HT-29 (cell line): ENCODE measurements at regions not wholly inside any gene's neighbourhood (a gene's known extent, or its start where the extent isn't known, plus 50 kb on each side); places are given as distances from the start of the nearest gene placed in this dataset.
A peak's percentile ranks its signal among the peaks of the same experiment; 100 is the strongest.

ENCODE experiments used
- DNase-seq: peaks from one replicate; pipeline ENCODE4 v3.0.0-alpha.2; 2015; ENCODE audit warnings: low spot score

GRCh38 chr18:4639628-4640310, 184.7 kb upstream of the DLGAP1 start:
- DNase-seq = no peak

DNA sequence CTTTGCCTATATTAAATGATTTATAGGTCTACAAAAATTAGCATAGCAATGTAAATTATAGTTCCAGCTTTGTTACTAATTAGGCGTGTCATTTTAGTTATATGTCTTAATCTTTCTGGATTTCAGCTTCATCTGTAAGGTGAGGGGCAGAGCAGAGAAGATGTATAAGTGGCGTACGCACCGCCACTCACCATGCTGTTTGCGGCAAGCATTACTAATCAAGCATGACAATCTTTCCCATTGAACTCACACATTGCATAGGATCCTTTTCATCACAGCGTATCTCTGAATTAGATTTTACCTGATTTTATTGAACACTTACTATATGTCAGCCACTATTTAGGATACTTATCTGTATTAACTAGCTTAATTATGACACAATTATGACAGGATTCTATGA, 183.6 kb upstream of the DLGAP1 start:
- no peak for DNase-seq

GRCh38 chr18:4637876-4638275, 182.8 kb upstream of the DLGAP1 start:
- DNase-seq = no peak

GRCh38 chr18:4636967-4637366, 181.9 kb upstream of the DLGAP1 start:
- DNase-seq = peak; percentile 7

DNA sequence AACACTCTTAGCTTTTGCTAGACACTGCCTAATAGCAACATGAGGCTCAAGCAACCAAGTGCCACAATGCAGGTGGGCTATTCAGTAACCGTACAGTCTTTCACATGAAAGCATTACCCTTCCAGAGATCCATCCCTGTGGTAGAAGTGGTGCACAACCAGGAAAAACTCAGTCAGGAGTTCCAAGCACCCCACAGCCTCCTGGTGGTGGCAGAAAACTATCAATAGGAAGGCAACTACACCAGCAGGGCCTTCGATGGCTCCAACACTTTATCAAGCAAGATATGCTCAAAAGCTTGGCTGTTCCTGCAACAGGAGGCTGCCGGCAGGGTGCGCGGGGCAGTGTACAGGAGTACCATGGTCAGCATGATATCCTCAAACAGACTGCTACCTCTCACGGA, 176.1 kb upstream of the DLGAP1 start:
- DNase-seq = peak; percentile 7

- no peak for DNase-seq
These were observed 150.1 kb upstream of the DLGAP1 start for GRCh38 chr18:4605212-4605611.

DNA sequence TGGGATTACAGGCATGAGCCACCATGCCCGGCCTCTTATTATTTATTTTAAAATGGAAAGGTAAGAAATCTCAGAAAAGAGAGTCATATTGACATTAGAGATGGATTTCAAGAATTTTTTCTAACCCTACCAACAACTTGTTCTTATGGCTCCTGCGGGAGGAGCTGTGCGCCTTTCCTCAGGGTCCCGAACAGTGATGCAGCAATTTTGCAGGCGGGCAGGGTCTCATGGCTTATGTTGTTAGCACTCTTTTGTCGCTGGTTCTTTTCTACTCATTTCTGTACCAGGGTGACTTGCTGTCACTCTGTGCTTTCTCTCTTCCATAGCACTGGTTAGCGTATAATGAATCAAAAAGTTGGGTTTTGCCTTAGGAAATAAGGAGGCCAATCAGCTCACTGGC, 148.8 kb upstream of the DLGAP1 start:
- no peak for DNase-seq

- peak; percentile 19 for DNase-seq
These were observed 144.2 kb upstream of the DLGAP1 start for GRCh38 chr18:4599312-4599711.

- DNase-seq = no peak
These were observed 142.2 kb upstream of the DLGAP1 start for GRCh38 chr18:4597301-4597700.

DNA sequence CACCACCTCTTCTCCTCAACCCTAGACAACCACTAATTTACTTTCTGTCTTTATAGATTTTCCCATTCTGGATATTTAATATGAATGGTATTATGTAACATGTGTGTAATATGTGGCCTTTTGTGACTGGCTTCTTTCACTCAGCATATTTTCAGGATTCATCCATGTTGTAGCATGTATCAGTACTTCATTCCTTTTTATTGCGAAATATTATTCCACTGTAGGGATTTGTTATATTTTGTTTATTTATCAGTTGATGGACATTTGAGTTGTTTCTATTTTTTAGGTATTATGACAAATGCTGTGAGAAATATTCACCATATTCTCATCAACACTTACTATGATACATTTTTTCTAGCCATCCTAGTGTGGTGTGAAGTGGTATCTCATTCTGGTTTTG, 138.8 kb upstream of the DLGAP1 start:
- no peak for DNase-seq

DNA sequence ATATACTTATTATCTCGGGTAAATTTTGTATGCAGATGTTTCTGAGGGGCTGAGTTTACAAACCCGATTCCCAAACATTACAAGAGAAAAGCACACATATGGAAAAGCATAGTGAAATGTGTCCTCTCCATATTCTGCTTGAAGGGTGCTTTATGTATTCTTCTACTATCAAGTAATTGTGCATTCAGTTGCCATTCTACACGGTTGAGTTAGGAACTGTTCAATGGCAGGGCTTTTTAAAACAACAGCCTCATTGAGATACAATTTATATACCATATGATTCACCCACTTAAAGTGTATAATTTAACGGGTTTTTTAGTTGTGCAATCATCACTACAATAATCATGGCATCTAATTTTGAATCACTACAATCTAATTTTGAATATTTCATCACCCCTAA, 138.4 kb upstream of the DLGAP1 start:
- DNase-seq = no peak

DNA sequence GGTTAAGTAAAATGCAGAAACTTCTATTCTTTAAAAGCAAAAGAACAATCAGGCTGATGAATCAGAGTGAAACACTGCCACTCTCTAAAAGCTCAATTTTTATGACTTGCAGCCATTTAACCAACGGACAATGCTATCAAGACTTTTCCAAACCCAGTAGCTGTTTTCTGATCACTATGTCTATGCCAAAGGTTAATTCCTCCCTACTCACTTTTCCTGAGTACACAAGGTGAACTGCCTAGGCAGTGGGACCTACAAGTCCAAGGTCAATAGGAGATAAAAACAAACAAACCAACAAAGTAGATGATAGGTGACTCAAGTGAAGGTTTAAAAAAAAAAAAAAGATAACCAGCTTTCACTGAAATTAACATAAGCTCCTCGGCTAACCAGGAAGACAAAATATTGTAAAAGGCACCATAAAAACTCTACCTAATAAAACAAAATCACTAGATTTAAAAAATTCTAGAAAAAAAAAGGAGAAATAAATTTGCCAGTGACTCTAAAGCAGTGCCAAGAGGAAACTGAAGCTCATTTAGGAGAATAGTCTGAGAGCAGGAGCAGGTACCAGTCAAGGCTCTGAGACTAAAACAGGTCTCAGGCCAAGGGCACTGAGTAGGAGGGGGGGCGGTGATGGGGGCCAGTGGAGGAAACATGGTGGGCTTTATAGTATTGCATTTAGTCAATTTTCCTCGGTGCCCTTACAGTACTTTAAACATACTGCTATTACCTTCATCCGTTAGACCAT, 134.1 kb upstream of the DLGAP1 start:
- DNase-seq = no peak

GRCh38 chr18:4587204-4587603, 132.1 kb upstream of the DLGAP1 start:
- no peak for DNase-seq

DNA sequence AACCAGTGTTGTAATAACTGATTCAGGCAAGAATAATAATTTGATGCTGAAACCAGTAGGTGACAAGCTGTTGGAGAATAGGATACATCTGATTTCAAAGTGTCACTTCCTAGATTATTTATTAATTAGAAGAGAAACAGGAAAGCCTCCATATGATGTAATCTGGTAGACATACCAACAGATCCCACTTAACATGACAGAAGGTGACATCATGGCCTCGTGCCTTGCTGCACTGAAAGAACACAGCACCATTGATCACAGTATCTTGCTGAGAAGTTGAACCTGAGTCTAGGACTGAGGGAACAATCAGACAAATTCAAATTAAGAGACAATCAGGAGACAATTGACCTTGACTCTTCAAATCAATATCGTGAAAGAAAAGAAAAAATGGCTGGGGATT, 131.6 kb upstream of the DLGAP1 start:
- DNase-seq = peak; percentile 44

GRCh38 chr18:4582431-4583335, 127.6 kb upstream of the DLGAP1 start:
- DNase-seq = no peak

- DNase-seq = no peak
These were observed 126.9 kb upstream of the DLGAP1 start for GRCh38 chr18:4581966-4582365.

GRCh38 chr18:4578449-4578848, 123.3 kb upstream of the DLGAP1 start:
- DNase-seq = no peak

DNA sequence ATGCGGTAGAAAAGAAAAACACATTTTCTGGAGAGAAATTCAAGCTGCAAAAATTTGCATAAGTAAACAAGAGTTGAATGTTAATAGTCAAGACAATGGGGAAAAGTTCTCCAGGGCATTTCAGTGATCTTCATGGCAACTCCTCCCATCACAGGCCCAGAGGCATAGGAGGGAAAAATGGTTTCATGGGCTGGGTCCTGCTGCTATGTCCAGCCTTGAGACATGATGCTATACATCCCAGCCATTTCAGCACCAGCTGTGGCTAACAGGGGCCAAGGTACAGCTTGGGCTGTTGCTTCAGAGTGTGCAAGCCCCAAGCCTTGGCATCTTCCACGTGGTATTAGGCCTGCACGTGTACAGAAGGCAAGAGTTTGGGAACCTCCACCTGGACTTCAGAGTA, 118.6 kb upstream of the DLGAP1 start:
- DNase-seq = no peak

DNA sequence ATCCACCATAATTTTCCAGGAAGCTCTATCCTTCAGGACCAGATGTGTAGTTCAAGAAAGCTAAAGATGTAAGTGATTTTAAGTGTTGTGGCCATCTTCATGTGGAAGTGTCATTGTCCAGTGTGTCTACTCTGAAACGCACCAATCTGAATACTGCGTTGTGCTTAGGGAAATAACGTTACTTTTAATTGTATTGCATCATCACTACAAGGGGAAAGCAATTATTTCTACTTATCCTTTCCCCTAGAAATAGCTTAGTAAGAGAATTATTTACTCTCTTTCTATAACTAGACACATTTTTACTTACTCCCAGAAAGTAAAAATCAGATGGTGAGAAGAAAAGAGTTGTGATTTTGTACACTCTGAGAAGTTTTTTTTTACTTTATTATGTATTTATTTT, 102.4 kb upstream of the DLGAP1 start:
- DNase-seq = no peak

- no peak for DNase-seq
These were observed 95.9 kb upstream of the DLGAP1 start for GRCh38 chr18:4551001-4551360.

GRCh38 chr18:4549164-4549872, 94.2 kb upstream of the DLGAP1 start:
- DNase-seq = no peak

- DNase-seq = no peak
These were observed 92.0 kb upstream of the DLGAP1 start for GRCh38 chr18:4547126-4547525.
